AG09319 (cell line): ENCODE measurements at regions not wholly inside any gene's neighbourhood (a gene's known extent, or its start where the extent isn't known, plus 50 kb on each side); places are given as distances from the start of the nearest gene placed in this dataset.

Experiments used
- DNase-seq: peaks from one replicate; pipeline ENCODE4 v3.0.0-alpha.2; 2010; ENCODE audit warnings: low read depth; ENCODE audit errors: extremely low read depth
- TF ChIP-seq, protein P1 (sequence below): IDR thresholded peaks from 2 replicates; pipeline ENCODE4 v1.5.1; 2011; ENCODE audit warnings: low read depth, mild to moderate bottlenecking, inconsistent platforms, low read length, moderate library complexity

DNA sequence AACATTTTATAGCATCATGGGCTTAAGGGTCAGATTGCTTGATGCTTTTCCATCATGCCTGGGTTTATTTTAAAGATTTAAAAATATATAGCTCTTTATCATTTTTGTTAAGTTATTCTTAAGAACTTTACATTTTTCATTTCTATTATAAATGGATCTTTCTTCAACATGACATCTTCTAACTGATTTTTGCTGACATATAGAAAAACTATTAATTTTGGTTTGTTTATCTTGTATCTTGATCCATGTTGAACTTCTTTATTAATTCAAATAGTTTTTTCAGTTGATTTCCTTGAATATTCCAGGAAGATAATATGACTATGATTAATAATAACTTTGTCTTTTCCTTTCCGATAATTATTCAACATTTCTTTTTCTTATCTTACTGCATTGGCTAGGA is 237.9 kb upstream of the CLINT1 start:
- TF ChIP-seq, protein P1, sequence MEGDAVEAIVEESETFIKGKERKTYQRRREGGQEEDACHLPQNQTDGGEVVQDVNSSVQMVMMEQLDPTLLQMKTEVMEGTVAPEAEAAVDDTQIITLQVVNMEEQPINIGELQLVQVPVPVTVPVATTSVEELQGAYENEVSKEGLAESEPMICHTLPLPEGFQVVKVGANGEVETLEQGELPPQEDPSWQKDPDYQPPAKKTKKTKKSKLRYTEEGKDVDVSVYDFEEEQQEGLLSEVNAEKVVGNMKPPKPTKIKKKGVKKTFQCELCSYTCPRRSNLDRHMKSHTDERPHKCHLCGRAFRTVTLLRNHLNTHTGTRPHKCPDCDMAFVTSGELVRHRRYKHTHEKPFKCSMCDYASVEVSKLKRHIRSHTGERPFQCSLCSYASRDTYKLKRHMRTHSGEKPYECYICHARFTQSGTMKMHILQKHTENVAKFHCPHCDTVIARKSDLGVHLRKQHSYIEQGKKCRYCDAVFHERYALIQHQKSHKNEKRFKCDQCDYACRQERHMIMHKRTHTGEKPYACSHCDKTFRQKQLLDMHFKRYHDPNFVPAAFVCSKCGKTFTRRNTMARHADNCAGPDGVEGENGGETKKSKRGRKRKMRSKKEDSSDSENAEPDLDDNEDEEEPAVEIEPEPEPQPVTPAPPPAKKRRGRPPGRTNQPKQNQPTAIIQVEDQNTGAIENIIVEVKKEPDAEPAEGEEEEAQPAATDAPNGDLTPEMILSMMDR: no peak
- DNase-seq: no peak

DNA sequence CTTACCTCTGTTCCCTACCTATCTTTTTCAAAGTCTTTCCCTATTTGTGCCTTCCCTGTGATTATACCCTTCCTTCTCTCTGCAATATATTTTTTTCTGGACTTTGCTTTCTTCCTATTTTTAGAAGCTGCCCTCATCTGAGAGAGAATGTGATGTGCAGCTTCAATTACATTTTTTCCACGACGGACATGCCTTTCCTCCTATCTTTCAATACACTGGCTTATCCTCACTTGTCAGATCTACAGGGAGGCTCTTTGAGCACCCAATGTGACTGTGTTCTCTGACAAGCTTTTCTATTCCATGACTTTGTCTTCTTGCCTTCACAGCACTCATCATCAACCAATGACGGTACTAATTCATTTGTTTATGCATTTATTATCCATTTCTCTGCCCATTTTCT is 227.9 kb upstream of the CLINT1 start:
- DNase-seq: no peak
- TF ChIP-seq, protein P1: no peak

DNA sequence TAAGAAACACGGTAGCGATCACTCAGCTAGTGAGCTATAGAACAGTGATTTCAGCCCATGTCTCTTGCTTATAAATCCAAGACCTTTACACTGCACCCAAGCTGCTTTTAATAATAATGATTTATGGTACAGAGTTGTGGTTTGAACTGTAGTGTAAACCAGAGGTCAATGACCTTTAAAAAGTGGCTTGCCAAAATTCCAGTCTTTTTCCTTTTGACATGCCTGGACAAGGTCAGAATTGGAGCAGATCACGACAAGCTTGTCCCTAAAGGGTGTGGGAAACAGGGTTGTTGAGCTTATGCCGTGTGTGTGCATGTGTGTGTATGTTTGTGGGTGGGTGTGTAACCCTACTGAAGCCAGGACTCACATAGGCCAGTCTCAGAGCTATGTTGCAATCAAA is 225.3 kb upstream of the CLINT1 start:
- TF ChIP-seq, protein P1: no peak
- peak; percentile 5 for DNase-seq

DNA sequence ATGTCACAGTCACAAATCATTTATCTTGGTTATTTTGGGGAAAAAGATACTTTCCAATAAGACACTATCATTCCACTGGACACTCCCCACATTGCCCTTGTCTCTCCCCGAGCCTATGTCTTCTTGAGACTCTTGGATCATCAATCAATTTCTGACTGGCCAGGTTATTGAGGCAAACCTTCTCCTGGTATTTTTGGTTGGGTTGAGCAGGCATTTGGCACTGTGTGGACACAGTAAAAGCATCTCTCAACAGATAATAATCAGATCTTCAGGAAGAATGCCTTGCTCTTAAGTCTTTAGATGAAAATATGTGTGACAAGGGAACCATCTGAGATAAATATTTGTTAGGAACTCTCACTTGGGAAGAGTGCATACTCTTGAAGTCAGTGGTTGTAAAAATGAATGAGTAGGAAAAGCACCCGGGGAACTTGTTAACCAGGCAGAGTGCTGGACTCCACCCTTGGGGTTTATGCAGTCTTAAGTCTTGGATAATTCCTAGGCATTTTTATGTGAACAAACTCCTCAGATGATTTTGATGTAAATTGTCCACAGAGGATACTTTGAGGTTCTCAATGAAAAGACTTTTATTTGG is 223.8 kb upstream of the CLINT1 start:
- TF ChIP-seq, protein P1: no peak
- no peak for DNase-seq

DNA sequence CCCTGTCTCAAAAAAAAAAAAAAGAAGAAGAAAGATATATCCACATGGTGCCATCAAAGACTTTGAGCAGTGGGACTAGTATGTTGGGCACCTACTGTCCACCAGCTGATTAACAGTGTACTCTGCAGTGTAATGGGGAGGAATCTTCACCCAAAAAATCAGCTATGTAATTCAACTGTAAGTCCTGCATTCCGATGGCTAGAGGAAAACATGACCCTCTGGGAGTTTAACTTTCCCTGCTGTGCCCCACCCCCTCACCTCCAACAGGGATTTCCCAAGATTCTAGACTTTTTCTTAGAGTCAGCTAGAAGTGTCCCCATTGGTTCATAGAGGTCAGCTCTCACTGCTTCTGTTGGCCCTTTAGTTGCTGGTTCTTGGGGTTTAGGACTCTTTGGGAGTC is 221.2 kb upstream of the CLINT1 start:
- no peak for DNase-seq
- TF ChIP-seq, protein P1: no peak

DNA sequence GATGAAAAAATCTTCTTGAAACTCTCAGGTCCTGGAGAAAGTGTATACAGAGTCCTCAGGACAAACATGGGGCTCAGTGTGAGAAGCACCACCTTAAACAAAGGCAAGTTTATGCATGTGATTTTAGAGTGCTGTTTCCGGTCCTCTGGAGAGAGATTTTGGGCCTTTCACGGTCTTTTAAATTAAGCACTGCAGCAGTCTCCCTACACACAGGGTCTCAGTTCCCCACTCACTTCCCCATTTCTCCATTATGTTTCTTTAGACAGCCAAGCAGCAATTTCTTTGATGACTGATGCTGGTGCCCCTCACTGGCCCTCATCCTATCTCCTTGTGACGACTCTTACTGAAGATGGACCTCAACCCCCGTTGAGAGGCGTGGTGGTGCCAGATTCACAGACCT is 220.2 kb upstream of the CLINT1 start:
- DNase-seq: no peak
- TF ChIP-seq, protein P1: no peak

DNA sequence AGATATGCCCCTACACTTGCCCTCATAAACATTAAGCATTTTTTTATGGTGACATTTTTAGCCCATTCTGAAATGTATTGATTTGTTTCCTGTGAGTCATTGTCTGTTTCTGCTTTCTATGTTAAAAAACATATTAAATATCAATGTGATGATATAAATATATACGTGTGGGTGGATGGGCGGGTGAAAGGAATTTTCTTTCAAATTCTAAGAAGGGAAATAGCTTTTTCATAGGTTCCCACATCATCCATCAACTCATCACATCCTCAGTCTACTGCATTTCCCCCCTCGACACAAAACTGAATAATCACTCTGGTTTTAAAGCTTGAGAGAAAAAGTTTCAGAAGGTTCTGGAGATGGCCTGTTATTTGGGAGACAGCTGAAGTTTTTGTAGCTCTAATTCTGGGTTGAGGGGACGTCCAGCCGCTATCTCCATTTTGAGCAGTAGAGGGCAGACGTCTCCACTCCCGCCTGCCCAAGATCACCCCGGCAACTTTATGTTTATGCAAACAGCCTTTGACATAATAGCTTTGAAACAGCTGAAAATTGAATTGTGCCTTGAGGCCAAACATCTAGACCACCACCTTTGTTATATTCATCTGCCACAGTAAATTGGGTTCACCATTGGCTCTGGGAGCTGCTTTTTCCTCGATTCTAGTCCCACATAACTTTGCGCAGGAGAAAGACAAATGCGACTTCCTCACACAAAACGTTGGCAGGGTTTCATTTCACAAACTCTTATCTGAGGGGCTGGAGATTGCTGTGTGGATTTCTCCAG is 216.2 kb upstream of the CLINT1 start:
- TF ChIP-seq, protein P1: peak; percentile 91
- peak; percentile 49 for DNase-seq
